Hepatocyte (in vitro differentiated cells): ENCODE measurements at regions not wholly inside any gene's neighbourhood (a gene's known extent, or its start where the extent isn't known, plus 50 kb on each side); places are given as distances from the start of the nearest gene placed in this dataset.

Source experiments
- DNase-seq: peaks from one replicate; pipeline ENCODE4 v3.0.0-alpha.2; 2016; ENCODE audit warnings: low spot score
- H2AFZ ChIP-seq: fragments of 200-600 bp; sonication (generic); 2 replicates; pipeline ENCODE4 v1.6.0; 2016; ENCODE audit warnings: antibody characterized with exemption, mild to moderate bottlenecking
- H3K27ac ChIP-seq: fragments of 200-600 bp; sonication (generic); 2 replicates; pipeline ENCODE4 v1.5.1; 2016; ENCODE audit warnings: mild to moderate bottlenecking
- H3K27me3 ChIP-seq: fragments of 200-600 bp; sonication (generic); 2 replicates; pipeline ENCODE4 v1.6.1; 2016
- H3K36me3 ChIP-seq: fragments of 200-600 bp; sonication (generic); replicated peaks from 2 replicates; pipeline ENCODE4 v1.5.1; 2016; ENCODE audit warnings: low read depth; ENCODE audit not compliant: insufficient read depth
- H3K4me1 ChIP-seq: fragments of 200-600 bp; sonication (generic); 2 replicates; pipeline ENCODE4 v1.5.1; 2016; ENCODE audit warnings: mild to moderate bottlenecking, moderate library complexity; ENCODE audit not compliant: insufficient read depth
- H3K4me2 ChIP-seq: fragments of 200-600 bp; sonication (generic); 2 replicates; pipeline ENCODE4 v1.6.0; 2016
- H3K4me3 ChIP-seq: fragments of 200-600 bp; sonication (generic); 2 replicates; pipeline ENCODE4 v1.5.1; 2016; ENCODE audit warnings: mild to moderate bottlenecking
- H3K79me2 ChIP-seq: fragments of 200-600 bp; sonication (generic); 2 replicates; pipeline ENCODE4 v1.6.0; 2017; ENCODE audit warnings: mild to moderate bottlenecking
- H3K9me2 ChIP-seq: fragments of 200-600 bp; sonication (generic); replicated peaks from 2 replicates; pipeline ENCODE4 v1.6.0; 2017; ENCODE audit warnings: mild to moderate bottlenecking; ENCODE audit not compliant: insufficient read depth
- H3K9me3 ChIP-seq: fragments of 200-600 bp; sonication (generic); 2 replicates; pipeline ENCODE4 v1.5.1; 2016; ENCODE audit warnings: low read depth, mild to moderate bottlenecking
- H4K20me1 ChIP-seq: fragments of 200-600 bp; sonication (generic); 2 replicates; pipeline ENCODE4 v1.6.0; 2016; ENCODE audit warnings: mild to moderate bottlenecking; ENCODE audit not compliant: insufficient read depth, poor library complexity, severe bottlenecking
- EZH2 ChIP-seq: fragments of 200-600 bp; sonication (generic); IDR thresholded peaks from 2 replicates; pipeline ENCODE4 v1.6.1; 2016; ENCODE audit warnings: antibody characterized with exemption, mild to moderate bottlenecking, borderline replicate concordance
- EZH2phosphoT487 ChIP-seq: fragments of 200-600 bp; sonication (generic); IDR thresholded peaks from one replicate; pipeline ENCODE4 v1.6.1; 2018; ENCODE audit warnings: antibody characterized with exemption, mild to moderate bottlenecking, low read depth, moderate library complexity; ENCODE audit not compliant: unreplicated experiment, severe bottlenecking
- WGBS: methylation state at CpG from one replicate; pipeline ENCODE4 v1.1.6; 2016; ENCODE audit warnings: low lambda C conversion rate; ENCODE audit errors: missing lambda C conversion rate; 5-methylcytosine and 5-hydroxymethylcytosine counted together
- TF ChIP-seq, protein P1 (sequence below): fragments of 200-600 bp; sonication (generic); IDR thresholded peaks from 2 replicates; pipeline ENCODE4 v1.5.1; 2016; ENCODE audit warnings: antibody characterized with exemption, mild to moderate bottlenecking; ENCODE audit not compliant: poor library complexity

DNA sequence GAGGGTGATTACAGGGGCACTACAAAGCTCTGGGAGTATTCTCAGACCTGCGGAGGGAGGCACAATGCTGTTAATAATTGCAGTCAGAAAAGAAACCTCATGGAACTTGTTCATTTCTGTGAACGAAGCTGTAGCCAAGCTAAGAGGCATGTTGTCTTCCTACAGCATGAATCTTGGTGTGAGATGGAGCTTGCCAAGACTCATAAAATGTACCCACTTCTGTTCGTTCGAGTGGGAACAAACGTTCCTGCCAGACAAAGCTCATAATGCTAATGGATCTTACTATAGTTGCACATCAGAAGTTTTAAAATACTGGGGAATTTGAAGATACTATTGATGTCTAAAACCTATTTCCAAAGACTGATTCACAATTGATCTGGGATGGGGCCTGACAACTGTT lies 489.1 kb downstream of the ZEB2 start:
- Histone ChIP-seq H3K4me2 (no peak overlapping the region), H3K4me1 (peaks cover 7% of the 10 kb centered on the region), H3K9me2 (no peaks in the 10 kb centered on the region), H2AFZ (no peak overlapping the region), H3K79me2 (no peaks in the 10 kb centered on the region), H4K20me1 (no peaks in the 10 kb centered on the region), H3K27me3 (no peaks in the 10 kb centered on the region), H3K4me3 (no peak overlapping the region), H3K36me3 (no peaks in the 10 kb centered on the region), H3K9me3 (no peaks in the 10 kb centered on the region), H3K27ac (no peak overlapping the region)
- no peak for DNase-seq
- WGBS = 73% methylated on average over 5 of the region's 5 CpGs
- no peak for TF ChIP-seq EZH2phosphoT487

- H3K4me3 ChIP-seq = no peak overlapping the region
- no peaks in the 10 kb centered on the region for H3K27me3 ChIP-seq
- no peak overlapping the region for H3K27ac ChIP-seq
- TF ChIP-seq EZH2 (no peak), EZH2phosphoT487 (no peak)
- TF ChIP-seq, protein P1, sequence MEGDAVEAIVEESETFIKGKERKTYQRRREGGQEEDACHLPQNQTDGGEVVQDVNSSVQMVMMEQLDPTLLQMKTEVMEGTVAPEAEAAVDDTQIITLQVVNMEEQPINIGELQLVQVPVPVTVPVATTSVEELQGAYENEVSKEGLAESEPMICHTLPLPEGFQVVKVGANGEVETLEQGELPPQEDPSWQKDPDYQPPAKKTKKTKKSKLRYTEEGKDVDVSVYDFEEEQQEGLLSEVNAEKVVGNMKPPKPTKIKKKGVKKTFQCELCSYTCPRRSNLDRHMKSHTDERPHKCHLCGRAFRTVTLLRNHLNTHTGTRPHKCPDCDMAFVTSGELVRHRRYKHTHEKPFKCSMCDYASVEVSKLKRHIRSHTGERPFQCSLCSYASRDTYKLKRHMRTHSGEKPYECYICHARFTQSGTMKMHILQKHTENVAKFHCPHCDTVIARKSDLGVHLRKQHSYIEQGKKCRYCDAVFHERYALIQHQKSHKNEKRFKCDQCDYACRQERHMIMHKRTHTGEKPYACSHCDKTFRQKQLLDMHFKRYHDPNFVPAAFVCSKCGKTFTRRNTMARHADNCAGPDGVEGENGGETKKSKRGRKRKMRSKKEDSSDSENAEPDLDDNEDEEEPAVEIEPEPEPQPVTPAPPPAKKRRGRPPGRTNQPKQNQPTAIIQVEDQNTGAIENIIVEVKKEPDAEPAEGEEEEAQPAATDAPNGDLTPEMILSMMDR = no peak
- no peaks in the 10 kb centered on the region for H3K79me2 ChIP-seq
- no peaks in the 10 kb centered on the region for H3K36me3 ChIP-seq
- peaks cover 7% of the 10 kb centered on the region for H3K4me1 ChIP-seq
- DNase-seq = no peak
- H4K20me1 ChIP-seq = no peaks in the 10 kb centered on the region
- H3K9me3 ChIP-seq = no peaks in the 10 kb centered on the region
- no peaks in the 10 kb centered on the region for H3K9me2 ChIP-seq
- WGBS = 46% methylated on average over 4 of the region's 4 CpGs
- no peak overlapping the region for H2AFZ ChIP-seq
- no peak overlapping the region for H3K4me2 ChIP-seq
Observed at GRCh38 chr2:144027593-144027992, 492.3 kb downstream of the ZEB2 start.

DNA sequence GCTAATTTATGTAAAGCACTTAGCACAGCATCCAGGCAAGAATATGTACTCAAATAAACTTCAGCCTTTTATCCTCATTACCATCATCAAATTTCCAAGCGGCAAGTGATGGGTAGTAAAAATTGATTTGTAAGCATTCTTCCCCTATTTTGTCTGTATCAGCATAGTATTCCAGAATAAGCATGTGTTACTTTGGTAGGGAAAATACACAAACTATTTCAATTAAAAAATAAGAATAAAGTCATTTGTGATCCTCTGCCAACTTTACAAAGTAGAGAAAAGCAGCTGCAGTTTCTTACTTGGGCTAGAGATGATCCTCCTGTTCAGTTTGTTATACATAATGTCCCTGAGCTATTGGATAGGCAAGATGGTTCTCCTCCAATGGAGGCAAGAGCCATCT lies 493.2 kb downstream of the ZEB2 start:
- DNase-seq = no peak
- Histone ChIP-seq H3K4me2 (no peak overlapping the region), H3K4me3 (no peak overlapping the region), H3K27ac (no peak overlapping the region), H3K79me2 (no peaks in the 10 kb centered on the region), H3K36me3 (no peaks in the 10 kb centered on the region), H3K4me1 (peaks cover 7% of the 10 kb centered on the region), H2AFZ (no peak overlapping the region), H4K20me1 (no peaks in the 10 kb centered on the region), H3K9me3 (no peaks in the 10 kb centered on the region), H3K27me3 (no peaks in the 10 kb centered on the region), H3K9me2 (no peaks in the 10 kb centered on the region)
- TF ChIP-seq EZH2 (no peak), EZH2phosphoT487 (no peak)
- TF ChIP-seq, protein P1 = no peak
- WGBS = 79% methylated on average over 1 of the region's 1 CpG

- DNase-seq = no peak
- H3K9me3 ChIP-seq = no peaks in the 10 kb centered on the region
- no peaks in the 10 kb centered on the region for H4K20me1 ChIP-seq
- TF ChIP-seq EZH2phosphoT487 (no peak), EZH2 (no peak)
- TF ChIP-seq, protein P1 = no peak
- no peak overlapping the region for H3K4me2 ChIP-seq
- WGBS = 87% methylated on average over 6 of the region's 6 CpGs
- H3K79me2 ChIP-seq = no peaks in the 10 kb centered on the region
- H3K4me1 ChIP-seq = no peaks in the 10 kb centered on the region
- H3K9me2 ChIP-seq = no peaks in the 10 kb centered on the region
- no peak overlapping the region for H2AFZ ChIP-seq
- no peak overlapping the region for H3K4me3 ChIP-seq
- no peaks in the 10 kb centered on the region for H3K36me3 ChIP-seq
- H3K27ac ChIP-seq = no peak overlapping the region
- no peaks in the 10 kb centered on the region for H3K27me3 ChIP-seq
Observed at GRCh38 chr2:144020047-144020446, 499.9 kb downstream of the ZEB2 start.
